AG04450 (cell line): ENCODE measurements at regions not wholly inside any gene's neighbourhood (a gene's known extent, or its start where the extent isn't known, plus 50 kb on each side); places are given as distances from the start of the nearest gene placed in this dataset.
"Not testable (repeated sequence)": the region's sequence is repeated elsewhere in the genome, so short reads cannot be mapped to it uniquely, and the experiment has no call there.

ENCODE experiments used
- CTCF ChIA-PET: fragments of 300-600, 350-600 bp; formaldehyde crosslinking; extraction: SDS; loops from one replicate; lab custom pipeline; 2022; ENCODE audit warnings: antibody characterized with exemption, inconsistent platforms; lab: Charles Lee
- POLR2A ChIA-PET: fragments of 350-600 bp; formaldehyde crosslinking; extraction: SDS; loops from one replicate; lab custom pipeline; 2021; ENCODE audit warnings: antibody characterized with exemption, inconsistent platforms; lab: Yijun Ruan, JAX
- DNase-seq: peaks from one replicate; pipeline ENCODE4 v3.0.0-alpha.2; 2011; ENCODE audit warnings: low read depth, low spot score
- H3K27ac ChIP-seq: one replicate; pipeline ENCODE4 v1.5.1; 2012; ENCODE audit warnings: low read depth, low read length, control low read depth
- H3K27me3 ChIP-seq: one replicate; pipeline ENCODE4 v1.6.0; 2012; ENCODE audit warnings: low read length; ENCODE audit not compliant: control insufficient read depth, insufficient read depth
- H3K4me3 ChIP-seq: 2 replicates; pipeline ENCODE4 v1.5.1; 2011; ENCODE audit warnings: mild to moderate bottlenecking, low read depth, low read length, control low read depth
- H3K9me3 ChIP-seq: 2 replicates; pipeline ENCODE4 v1.5.1; 2012; ENCODE audit warnings: low read length; ENCODE audit not compliant: control insufficient read depth, insufficient read depth
- TF ChIP-seq, protein P1 (sequence below): IDR thresholded peaks from 2 replicates; pipeline ENCODE4 v1.5.1; 2011; ENCODE audit warnings: low read depth, low read length, control low read depth, inconsistent platforms

DNA sequence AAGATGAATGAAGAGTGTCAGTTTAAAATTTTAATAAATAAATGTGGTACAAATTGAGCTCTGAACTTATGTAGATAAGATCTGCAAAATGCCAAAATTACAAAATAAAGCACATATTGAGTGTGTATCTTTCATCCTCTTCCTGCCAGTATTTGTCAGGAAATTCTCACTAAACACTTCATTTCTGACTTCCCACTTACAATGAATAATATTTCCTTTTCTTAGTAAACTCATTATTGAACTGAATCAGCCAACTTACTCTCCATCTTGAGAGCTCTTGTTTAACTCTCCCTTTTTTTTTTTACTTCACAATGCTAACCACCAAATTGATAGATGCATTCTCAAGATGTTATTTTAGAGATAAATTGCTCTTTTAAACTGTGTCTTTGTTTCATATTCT, 1230.2 kb downstream of the JRKL start:
- TF ChIP-seq, protein P1, sequence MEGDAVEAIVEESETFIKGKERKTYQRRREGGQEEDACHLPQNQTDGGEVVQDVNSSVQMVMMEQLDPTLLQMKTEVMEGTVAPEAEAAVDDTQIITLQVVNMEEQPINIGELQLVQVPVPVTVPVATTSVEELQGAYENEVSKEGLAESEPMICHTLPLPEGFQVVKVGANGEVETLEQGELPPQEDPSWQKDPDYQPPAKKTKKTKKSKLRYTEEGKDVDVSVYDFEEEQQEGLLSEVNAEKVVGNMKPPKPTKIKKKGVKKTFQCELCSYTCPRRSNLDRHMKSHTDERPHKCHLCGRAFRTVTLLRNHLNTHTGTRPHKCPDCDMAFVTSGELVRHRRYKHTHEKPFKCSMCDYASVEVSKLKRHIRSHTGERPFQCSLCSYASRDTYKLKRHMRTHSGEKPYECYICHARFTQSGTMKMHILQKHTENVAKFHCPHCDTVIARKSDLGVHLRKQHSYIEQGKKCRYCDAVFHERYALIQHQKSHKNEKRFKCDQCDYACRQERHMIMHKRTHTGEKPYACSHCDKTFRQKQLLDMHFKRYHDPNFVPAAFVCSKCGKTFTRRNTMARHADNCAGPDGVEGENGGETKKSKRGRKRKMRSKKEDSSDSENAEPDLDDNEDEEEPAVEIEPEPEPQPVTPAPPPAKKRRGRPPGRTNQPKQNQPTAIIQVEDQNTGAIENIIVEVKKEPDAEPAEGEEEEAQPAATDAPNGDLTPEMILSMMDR = no peak
- POLR2A ChIA-PET = no interaction called here
- H3K4me3 ChIP-seq = no peak overlapping the region
- H3K27me3 ChIP-seq = no peaks in the 10 kb centered on the region
- no peak overlapping the region for H3K27ac ChIP-seq
- CTCF ChIA-PET = no interaction called here
- DNase-seq = no peak
- no peaks in the 10 kb centered on the region; the same call in 1 of the 2 replicates for H3K9me3 ChIP-seq

DNA sequence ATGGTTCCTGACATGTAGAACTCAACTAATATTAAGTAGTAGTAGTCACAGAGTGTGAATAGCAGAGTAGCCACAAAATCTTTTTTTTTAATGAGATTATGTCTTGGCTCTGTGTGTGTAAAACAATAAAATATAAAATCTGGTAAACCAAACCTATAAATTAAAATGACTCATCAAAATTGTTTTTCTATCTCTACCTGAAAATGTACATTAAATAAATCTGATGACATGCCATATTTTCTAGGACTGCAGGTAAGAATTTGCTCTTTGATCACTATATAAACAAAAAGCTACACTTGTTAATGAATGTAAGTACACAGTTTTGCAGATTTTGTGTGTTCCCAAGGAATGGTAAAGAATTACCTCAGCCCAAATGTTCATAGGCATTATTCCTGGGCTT, 1231.5 kb downstream of the JRKL start:
- no peak overlapping the region for H3K27ac ChIP-seq
- no peaks in the 10 kb centered on the region for H3K27me3 ChIP-seq
- ChIA-PET POLR2A (no interaction called here), CTCF (no interaction called here)
- no peak for DNase-seq
- TF ChIP-seq, protein P1 = no peak
- H3K4me3 ChIP-seq = no peak overlapping the region
- no peaks in the 10 kb centered on the region; the same call in 1 of the 2 replicates for H3K9me3 ChIP-seq

DNA sequence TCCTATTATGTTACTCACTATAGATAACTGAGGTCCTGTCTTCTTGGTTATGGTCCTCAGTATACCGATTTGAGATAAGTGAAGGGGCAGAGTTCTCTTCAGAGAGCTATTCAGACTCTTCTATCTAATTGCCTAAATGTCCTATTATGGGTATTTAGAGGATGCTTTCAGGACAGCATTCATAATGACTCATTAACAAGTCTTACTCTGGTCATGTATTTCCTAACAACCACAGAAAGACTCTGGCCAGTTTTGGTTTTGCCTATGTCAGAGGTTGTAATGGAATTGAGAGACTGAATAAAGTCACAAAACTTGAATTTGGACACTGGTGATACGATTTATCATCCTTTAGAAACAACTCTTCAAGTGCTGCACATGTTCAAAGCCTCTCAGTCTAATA, 1233.0 kb downstream of the JRKL start:
- Histone ChIP-seq H3K4me3 (no peak overlapping the region), H3K9me3 (no peaks in the 10 kb centered on the region; the same call in 1 of the 2 replicates), H3K27ac (no peak overlapping the region), H3K27me3 (no peaks in the 10 kb centered on the region)
- ChIA-PET CTCF (no interaction called here), POLR2A (no interaction called here)
- DNase-seq = no peak
- TF ChIP-seq, protein P1 = no peak

DNA sequence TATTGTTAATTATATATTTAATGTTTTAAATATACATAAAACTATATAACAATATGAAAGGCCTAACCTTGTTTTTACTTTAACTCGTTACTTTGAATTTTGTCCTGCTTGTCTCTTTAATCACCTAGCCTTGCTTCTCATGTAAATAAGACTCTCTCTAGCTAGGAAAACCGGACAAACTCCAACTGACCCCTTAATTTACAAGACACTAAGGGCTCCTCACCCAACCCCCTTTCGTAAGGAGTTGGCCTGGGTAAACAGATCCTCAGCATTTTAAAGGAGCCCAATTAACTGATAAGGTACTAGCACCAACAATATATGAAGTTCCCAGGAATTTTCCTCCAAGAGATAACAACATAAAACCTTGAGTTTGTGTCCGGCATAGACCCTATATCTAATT, 1246.9 kb downstream of the JRKL start:
- POLR2A ChIA-PET, H3K27ac ChIP-seq, H3K27me3 ChIP-seq, DNase-seq, H3K9me3 ChIP-seq, H3K4me3 ChIP-seq, CTCF ChIA-PET: not testable (repeated sequence)

DNA sequence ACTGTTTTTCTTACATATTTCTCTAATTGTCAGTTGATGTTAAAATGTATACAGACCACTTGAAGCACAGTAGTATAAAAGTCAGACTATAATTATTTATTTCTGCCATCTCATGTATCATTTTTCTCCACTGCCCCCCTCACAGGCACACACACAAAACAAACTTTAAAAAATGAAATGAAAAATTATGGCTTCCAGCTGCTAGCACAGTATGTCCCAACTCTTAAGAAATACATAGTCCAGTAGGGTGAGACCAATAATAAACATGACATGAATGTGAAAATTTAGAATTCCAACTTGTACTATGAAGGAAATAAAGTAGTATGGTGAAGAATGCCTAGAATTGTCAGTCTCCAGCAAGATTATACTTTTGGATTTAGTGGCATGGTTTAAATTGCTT, 1247.9 kb downstream of the JRKL start:
- ChIA-PET POLR2A (no interaction called here), CTCF (no interaction called here)
- Histone ChIP-seq H3K9me3 (no peaks in the 10 kb centered on the region), H3K4me3 (no peak overlapping the region), H3K27me3 (no peaks in the 10 kb centered on the region), H3K27ac (no peak overlapping the region)
- DNase-seq = no peak
- TF ChIP-seq, protein P1 = no peak
